Upper lobe of left lung (tissue), 4 donors: ENCODE measurements at regions not wholly inside any gene's neighbourhood (a gene's known extent, or its start where the extent isn't known, plus 50 kb on each side); places are given as distances from the start of the nearest gene placed in this dataset.

Experiments used
- POLR2A ChIP-seq, 4 donors: fragments of 450-650 bp; IDR thresholded peaks; one replicate each; pipeline ENCODE4 v1.5.1; 2016 to 2017; ENCODE audit warnings: antibody characterized with exemption in 4 of 4, mild to moderate bottlenecking in 2 of 4
- POLR2AphosphoS5 ChIP-seq, 2 donors: sonication (generic); formaldehyde crosslinking; IDR thresholded peaks; one replicate each; pipeline ENCODE4 v1.5.1; 2017; ENCODE audit warnings: antibody characterized with exemption in 2 of 2
- TF ChIP-seq, protein P1 (sequence below), 6 experiments: fragments of 450-650 bp in 4 of 6; fragments of 200-600 bp in 2 of 6; sonication (generic) in 2 of 6; IDR thresholded peaks; one replicate each; pipeline ENCODE4 v1.5.1; 2016 to 2019; ENCODE audit warnings: antibody characterized with exemption in 6 of 6

DNA sequence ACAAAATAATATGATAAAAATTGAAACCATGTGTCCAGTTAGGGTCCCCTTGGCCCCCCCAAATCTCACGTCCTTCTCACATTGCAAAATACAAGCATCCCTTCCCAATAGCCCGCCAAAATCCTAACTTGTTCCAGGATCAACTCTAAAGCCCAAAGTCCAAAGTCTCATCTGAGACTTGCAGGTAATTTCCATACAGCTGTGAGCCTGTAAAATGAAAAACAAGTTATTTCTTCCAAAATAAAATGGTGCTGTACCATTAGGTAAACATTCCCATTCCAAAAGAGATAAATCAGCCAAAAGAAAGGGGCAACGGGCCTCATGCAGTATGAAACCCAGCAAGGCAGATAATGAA is 51.0 kb upstream of the COBL start:
- TF ChIP-seq, protein P1, sequence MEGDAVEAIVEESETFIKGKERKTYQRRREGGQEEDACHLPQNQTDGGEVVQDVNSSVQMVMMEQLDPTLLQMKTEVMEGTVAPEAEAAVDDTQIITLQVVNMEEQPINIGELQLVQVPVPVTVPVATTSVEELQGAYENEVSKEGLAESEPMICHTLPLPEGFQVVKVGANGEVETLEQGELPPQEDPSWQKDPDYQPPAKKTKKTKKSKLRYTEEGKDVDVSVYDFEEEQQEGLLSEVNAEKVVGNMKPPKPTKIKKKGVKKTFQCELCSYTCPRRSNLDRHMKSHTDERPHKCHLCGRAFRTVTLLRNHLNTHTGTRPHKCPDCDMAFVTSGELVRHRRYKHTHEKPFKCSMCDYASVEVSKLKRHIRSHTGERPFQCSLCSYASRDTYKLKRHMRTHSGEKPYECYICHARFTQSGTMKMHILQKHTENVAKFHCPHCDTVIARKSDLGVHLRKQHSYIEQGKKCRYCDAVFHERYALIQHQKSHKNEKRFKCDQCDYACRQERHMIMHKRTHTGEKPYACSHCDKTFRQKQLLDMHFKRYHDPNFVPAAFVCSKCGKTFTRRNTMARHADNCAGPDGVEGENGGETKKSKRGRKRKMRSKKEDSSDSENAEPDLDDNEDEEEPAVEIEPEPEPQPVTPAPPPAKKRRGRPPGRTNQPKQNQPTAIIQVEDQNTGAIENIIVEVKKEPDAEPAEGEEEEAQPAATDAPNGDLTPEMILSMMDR (IDR thresholded peaks at IDR 0.05) = no peak
- TF ChIP-seq POLR2A (IDR thresholded peaks at IDR 0.05) (no peak), POLR2AphosphoS5 (IDR thresholded peaks at IDR 0.05) (no peak)
